Lung microvascular endothelial cell (primary cell): ENCODE measurements at regions not wholly inside any gene's neighbourhood (a gene's known extent, or its start where the extent isn't known, plus 50 kb on each side); places are given as distances from the start of the nearest gene placed in this dataset.
A peak's percentile ranks its signal among the peaks of the same experiment; 100 is the strongest.
"Not testable (repeated sequence)": the region's sequence is repeated elsewhere in the genome, so short reads cannot be mapped to it uniquely, and the experiment has no call there.

ENCODE experiments used
- DNase-seq, 2 donors: peaks; one replicate each; pipeline versions ENCODE4 v3.0.0 to v3.0.0-alpha.2; 2010; ENCODE audit warnings: low read depth in 2 of 2

DNA sequence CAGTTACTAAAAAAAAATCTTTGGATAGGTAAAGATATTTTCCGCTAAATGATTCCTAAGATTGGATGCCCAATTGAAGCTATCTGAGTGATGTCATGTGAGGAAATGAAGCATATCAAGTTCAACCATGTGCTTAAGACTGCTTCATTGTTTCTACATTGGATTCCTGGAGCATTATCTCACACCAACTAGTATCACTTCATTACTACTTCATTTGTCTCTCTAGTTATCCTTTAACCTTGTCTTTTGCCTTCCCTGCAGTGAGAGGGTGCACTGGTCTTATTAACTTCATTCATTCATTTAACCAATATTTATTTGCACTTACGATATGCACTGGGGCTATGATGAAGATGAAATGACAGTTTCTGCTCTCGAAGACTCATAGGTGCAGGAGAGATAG, 198.1 kb downstream of the SLC38A4 start:
- no peak for DNase-seq

GRCh38 chr12:46619474-46619873, 206.3 kb downstream of the SLC38A4 start:
- not testable (repeated sequence) for DNase-seq

GRCh38 chr12:46617737-46618136, 208.1 kb downstream of the SLC38A4 start:
- not testable (repeated sequence) for DNase-seq

- no peak for DNase-seq
Observed at GRCh38 chr12:46617167-46617566, 208.6 kb downstream of the SLC38A4 start.

GRCh38 chr12:46610754-46611153, 215.0 kb downstream of the SLC38A4 start:
- no peak for DNase-seq

DNA sequence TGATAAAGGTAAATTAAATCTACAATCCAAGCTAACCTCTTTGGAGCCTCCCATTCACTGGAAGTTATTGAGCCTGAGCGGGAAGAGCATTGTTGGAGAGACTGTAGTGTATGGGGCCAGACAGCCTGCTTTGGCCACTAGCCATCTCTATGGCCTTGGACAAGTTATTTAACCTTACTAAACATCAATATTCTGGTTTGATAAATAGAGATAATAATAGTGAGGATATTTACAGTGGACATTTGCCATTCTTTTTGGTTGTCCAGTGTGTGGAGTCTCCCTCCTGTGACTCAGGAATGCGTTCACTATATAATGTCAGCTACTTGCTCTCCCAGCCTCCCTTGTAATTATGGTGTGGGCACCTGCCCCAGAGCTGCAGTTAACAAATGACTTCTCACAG, 216.1 kb downstream of the SLC38A4 start:
- DNase-seq: peak in 1 of 2 donors; percentile 5

- DNase-seq: no peak
Observed at GRCh38 chr12:46609273-46609623, 216.5 kb downstream of the SLC38A4 start.

- peak in 1 of 2 donors; percentile 3 for DNase-seq
Observed at GRCh38 chr12:46608431-46609272, 217.1 kb downstream of the SLC38A4 start.

DNA sequence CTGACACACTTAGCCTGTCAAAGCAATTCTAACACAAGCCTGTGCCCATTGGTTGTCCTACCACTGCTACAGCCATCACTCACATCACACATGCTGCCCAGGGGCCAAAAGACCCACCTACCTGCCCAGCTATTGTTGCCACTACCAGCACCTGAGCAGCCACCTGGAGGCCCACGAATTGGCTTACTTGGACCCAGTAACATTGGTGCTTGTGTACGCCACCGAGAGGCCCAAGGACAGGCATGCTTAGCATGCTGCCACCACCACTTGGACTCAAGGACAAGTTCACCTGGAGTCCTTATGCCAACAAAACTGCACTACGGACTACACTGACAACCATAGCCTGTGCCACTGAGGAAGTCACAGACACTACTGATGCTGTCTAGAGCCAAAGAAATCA, 221.1 kb downstream of the SLC38A4 start:
- no peak for DNase-seq

- DNase-seq: no peak
Observed at GRCh38 chr12:46603776-46604456, 221.9 kb downstream of the SLC38A4 start.

DNA sequence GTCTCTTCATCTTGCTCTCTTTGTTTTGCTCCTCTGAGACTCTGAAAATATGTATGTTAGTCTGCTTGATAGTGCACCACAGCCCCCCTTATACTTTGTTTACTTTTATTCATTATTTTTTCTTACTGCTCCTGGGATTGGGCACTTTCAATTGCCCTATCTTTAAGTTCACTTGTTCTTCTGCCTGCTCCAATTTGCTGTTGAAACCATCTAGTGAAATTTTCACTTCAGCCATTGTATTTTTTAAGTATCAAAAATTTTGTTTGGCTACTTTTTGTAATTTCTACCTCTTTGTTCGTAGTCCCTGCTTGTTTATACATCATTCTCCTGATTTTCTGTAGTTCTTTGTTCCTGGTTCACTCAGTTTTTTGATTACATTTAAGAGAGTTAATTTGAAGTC, 223.3 kb downstream of the SLC38A4 start:
- DNase-seq: no peak

GRCh38 chr12:46590991-46591703, 218.6 kb upstream of the SLC38A2 start:
- DNase-seq: no peak

DNA sequence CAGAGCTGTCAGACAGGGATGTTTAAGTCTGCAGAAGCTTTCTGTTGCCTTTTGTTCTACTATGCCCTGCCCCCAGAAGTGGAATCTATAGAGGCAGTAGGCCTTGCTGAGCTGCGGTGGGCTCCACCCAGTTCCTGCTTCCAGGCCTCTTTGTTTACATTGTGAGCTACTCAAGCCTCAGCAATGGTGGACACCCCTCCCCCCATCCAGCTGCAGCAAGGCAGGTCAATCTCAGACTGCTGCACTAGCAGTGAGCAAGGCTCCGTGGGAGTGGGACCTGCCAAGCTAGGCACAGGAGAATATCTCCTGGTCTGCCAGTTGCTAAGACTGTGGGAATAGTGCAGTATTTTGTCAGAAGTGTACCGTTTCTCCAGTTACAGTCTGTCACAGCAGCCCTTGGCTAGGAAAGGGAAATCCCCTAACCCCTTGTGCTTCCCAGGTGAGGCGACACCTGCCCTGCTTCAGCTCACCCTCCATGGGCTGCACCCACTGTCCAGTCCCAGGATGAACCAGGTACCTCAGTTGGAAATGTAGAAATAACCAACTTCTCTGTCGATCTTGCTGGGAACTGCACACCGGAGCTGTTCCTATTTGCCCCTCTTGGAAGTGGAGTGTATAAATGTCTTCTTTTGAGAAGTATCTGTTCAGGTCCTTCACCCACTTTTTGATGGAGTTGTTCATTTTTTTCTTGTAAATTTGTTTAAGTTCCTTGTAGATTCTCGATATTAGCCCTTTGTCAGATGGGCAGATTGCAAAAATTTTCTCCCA, 213.5 kb upstream of the SLC38A2 start:
- DNase-seq: peak; percentile 11 to 90

GRCh38 chr12:46584098-46584497, 211.5 kb upstream of the SLC38A2 start:
- DNase-seq: not testable (repeated sequence)

- not testable (repeated sequence) for DNase-seq
Observed at GRCh38 chr12:46581990-46582389, 209.4 kb upstream of the SLC38A2 start.

- no peak for DNase-seq
Observed at GRCh38 chr12:46580445-46580844, 207.9 kb upstream of the SLC38A2 start.

DNA sequence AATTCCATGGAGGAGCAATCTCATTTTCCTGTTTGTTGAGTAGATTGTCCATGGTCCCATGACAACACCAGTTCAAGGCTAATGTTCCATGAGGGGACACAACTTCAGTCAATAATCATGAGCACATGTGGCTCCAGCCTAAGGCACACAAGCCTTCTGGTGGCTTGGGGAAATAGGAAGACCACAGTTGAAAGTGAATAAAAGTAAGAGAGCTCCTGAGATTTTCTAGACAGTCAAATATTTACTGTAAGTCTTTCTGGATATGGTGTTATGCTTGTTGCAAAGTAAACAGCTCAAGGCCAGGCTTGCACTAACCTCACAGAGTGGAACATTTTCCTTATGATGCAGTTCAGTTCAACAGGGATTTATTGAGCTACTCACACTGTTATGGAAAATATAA, 206.9 kb upstream of the SLC38A2 start:
- DNase-seq: no peak

GRCh38 chr12:46578190-46578982, 205.8 kb upstream of the SLC38A2 start:
- no peak for DNase-seq

DNA sequence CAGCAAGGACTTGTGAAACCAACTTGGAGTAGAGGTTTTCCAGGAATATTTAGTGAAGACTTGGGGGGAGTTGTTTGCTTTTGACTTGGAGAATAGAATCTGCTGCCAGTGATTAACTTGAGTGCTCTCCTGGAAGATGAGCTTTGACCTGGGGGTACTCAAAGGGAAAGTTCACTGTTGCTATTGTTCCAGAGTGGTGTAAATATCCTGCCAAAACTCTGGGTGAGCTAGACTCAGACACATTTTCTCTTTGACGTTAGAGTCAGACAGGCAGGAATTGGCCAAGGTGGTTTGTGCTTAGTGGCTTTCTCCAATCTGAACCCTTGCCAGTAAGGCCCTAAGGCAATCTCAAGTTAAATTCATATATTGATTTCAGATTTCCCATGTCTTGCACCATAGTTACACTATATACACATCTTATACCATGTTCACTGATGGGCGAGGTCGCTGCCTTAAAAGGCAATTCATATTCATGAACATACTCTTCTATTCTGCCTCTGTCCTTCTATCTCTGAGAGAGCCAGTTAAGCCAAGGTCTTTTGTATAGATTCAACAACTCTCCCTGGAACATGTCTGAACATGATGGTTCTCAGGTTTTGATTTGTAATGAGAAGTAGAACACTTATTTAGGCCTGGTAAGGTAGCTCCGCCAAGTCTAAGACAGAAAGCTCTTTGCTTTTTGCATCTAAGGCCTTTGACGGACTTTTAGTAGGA, 204.6 kb upstream of the SLC38A2 start:
- DNase-seq: no peak

- no peak for DNase-seq
Observed at GRCh38 chr12:46574847-46575246, 202.3 kb upstream of the SLC38A2 start.
